A549 (cell line): ENCODE measurements at regions not wholly inside any gene's neighbourhood (a gene's known extent, or its start where the extent isn't known, plus 50 kb on each side); places are given as distances from the start of the nearest gene placed in this dataset.

ENCODE experiments used
- ATAC-seq, 2 experiments: fragments of 200-7000 bp in 1 of 2; fragments of >200 bp in 1 of 2; cut with Nextera tagmentation in 1 of 2; cut with Tn5 transposase in 1 of 2; 3 replicates each; pipeline versions ENCODE4 v1.8.0 to v1.9.1; 2018 to 2020; ENCODE audit warnings: mild to moderate bottlenecking in 1 of 2, moderate library complexity in 1 of 2
- CTCF ChIA-PET: fragments of 300-600 bp; sonication (Branson Sonifier 250); formaldehyde crosslinking; extraction: SDS; loops from one replicate; lab custom pipeline; 2021; ENCODE audit warnings: antibody characterized with exemption, inconsistent platforms; lab: Yijun Ruan, JAX
- POLR2A ChIA-PET: fragments of 350-600 bp; formaldehyde crosslinking; extraction: SDS; loops from one replicate; lab custom pipeline; 2021; ENCODE audit warnings: antibody characterized with exemption, inconsistent platforms; lab: Yijun Ruan, JAX
- DNase-seq, 2 experiments: peaks; one replicate each; pipeline versions ENCODE4 v3.0.0 to v3.0.0-alpha.2; 2011 to 2016; ENCODE audit warnings: low read depth in 1 of 2, low spot score in 1 of 2
- FAIRE-seq: peaks from 2 replicates; lab custom pipeline; 2011; peaks lifted over from hg19 to GRCh38; lab: Jason Lieb, UNC
- H3K27ac ChIP-seq, 2 experiments: fragments of >200 bp; sonication (Bioruptor Twin); formaldehyde crosslinking; 3 replicates each; pipeline ENCODE4 v1.5.1; 2016 to 2017
- H3K4me1 ChIP-seq: fragments of >200 bp; sonication (Bioruptor Twin); formaldehyde crosslinking; 3 replicates; pipeline ENCODE4 v1.6.1; 2016
- H3K4me2 ChIP-seq: fragments of >200 bp; sonication (Bioruptor Twin); formaldehyde crosslinking; 3 replicates; pipeline ENCODE4 v1.6.1; 2016
- H3K4me3 ChIP-seq: fragments of >200 bp; sonication (Bioruptor Twin); formaldehyde crosslinking; 3 replicates; pipeline ENCODE4 v1.5.1; 2016
- H3K9me3 ChIP-seq: fragments of >200 bp; sonication (Bioruptor Twin); formaldehyde crosslinking; 3 replicates; pipeline ENCODE4 v1.6.1; 2016
- BCL3 ChIP-seq: fragments of >200 bp; sonication (Bioruptor Twin); formaldehyde crosslinking; IDR thresholded peaks from 3 replicates; pipeline ENCODE4 v1.6.1; 2016
- CEBPB ChIP-seq, 2 experiments: fragments of >200 bp in 1 of 2; sonication (Bioruptor Twin) in 1 of 2; formaldehyde crosslinking in 1 of 2; IDR thresholded peaks; 2 replicates each; pipeline ENCODE4 v1.6.1; 2012 to 2016
- CHD2 ChIP-seq: fragments of 150-350 bp; IDR thresholded peaks from 2 replicates; pipeline ENCODE4 v1.6.1; 2014; ENCODE audit warnings: low read length; ENCODE audit not compliant: partially characterized antibody
- CHD4 ChIP-seq: fragments of 200-600 bp; sonication (generic); IDR thresholded peaks from 2 replicates; pipeline ENCODE4 v1.6.1; 2016; ENCODE audit warnings: antibody characterized with exemption, mild to moderate bottlenecking, borderline replicate concordance
- EHF ChIP-seq: fragments of 250-450 bp; sonication (Bioruptor Pico); IDR thresholded peaks from 2 replicates; pipeline ENCODE4 v1.5.0; 2020; ENCODE audit warnings: mild to moderate bottlenecking
- EP300 ChIP-seq, 2 experiments: fragments of >200 bp; sonication (Bioruptor Twin); formaldehyde crosslinking; IDR thresholded peaks; 2 replicates in 1 of 2; 3 replicates in 1 of 2; pipeline ENCODE4 v1.6.1; 2016 to 2017
- FOSL2 ChIP-seq, 2 experiments: fragments of 450-650 bp in 1 of 2; fragments of >200 bp in 1 of 2; sonication (Bioruptor Twin) in 1 of 2; formaldehyde crosslinking; IDR thresholded peaks; 2 replicates each; pipeline versions ENCODE4 v1.5.0 to v1.6.1; 2016 to 2020; ENCODE audit warnings: mild to moderate bottlenecking in 1 of 2, moderate library complexity in 1 of 2
- GATA3 ChIP-seq: IDR thresholded peaks from 2 replicates; pipeline ENCODE4 v1.6.1; 2012; ENCODE audit warnings: borderline replicate concordance
- HDAC2 ChIP-seq: fragments of 200-600 bp; sonication (generic); IDR thresholded peaks from 2 replicates; pipeline ENCODE4 v1.6.1; 2016
- HEYL ChIP-seq: fragments of 250-450 bp; sonication (Bioruptor Pico); IDR thresholded peaks from 2 replicates; pipeline ENCODE4 v1.8.0; 2021; ENCODE audit warnings: mild to moderate bottlenecking, moderate library complexity
- JUN ChIP-seq, 2 experiments: fragments of >200 bp; sonication (Bioruptor Twin); formaldehyde crosslinking; IDR thresholded peaks; 2 replicates in 1 of 2; 3 replicates in 1 of 2; pipeline ENCODE4 v1.6.1; 2016 to 2017
- JUNB ChIP-seq: fragments of >200 bp; sonication (Bioruptor Twin); formaldehyde crosslinking; IDR thresholded peaks from 2 replicates; pipeline ENCODE4 v1.6.1; 2016
- MAX ChIP-seq: IDR thresholded peaks from 2 replicates; pipeline ENCODE4 v1.6.1; 2012
- MYC ChIP-seq: IDR thresholded peaks from 2 replicates; pipeline ENCODE4 v1.6.1; 2012; ENCODE audit warnings: mild to moderate bottlenecking, inconsistent platforms, low read length, improper control_type of control experiment, borderline replicate concordance
- NFE2L2 ChIP-seq: fragments of 150-350 bp; conservative IDR thresholded peaks from 2 replicates; pipeline ENCODE4 v1.6.1; 2014; ENCODE audit warnings: low read length
- NPAS2 ChIP-seq: fragments of 250-450 bp; sonication (Bioruptor Pico); IDR thresholded peaks from 2 replicates; pipeline ENCODE4 v1.8.0; 2022; ENCODE audit warnings: mild to moderate bottlenecking, moderate library complexity, borderline replicate concordance
- PHF8 ChIP-seq: fragments of 200-600 bp; sonication (generic); IDR thresholded peaks from 2 replicates; pipeline ENCODE4 v1.6.1; 2016; ENCODE audit warnings: low read depth, mild to moderate bottlenecking, antibody characterized with exemption, moderate library complexity, borderline replicate concordance
- POLR2AphosphoS2 ChIP-seq: conservative IDR thresholded peaks from 2 replicates; pipeline ENCODE4 v1.6.1; 2012; ENCODE audit warnings: low read length, improper control_type of control experiment, inconsistent platforms
- RAD21 ChIP-seq, 2 experiments: fragments of >200 bp in 1 of 2; sonication (Bioruptor Twin) in 1 of 2; formaldehyde crosslinking in 1 of 2; IDR thresholded peaks in 1 of 2; conservative IDR thresholded peaks in 1 of 2; 2 replicates in 1 of 2; 3 replicates in 1 of 2; pipeline ENCODE4 v1.6.1; 2012 to 2018; ENCODE audit warnings: inconsistent platforms in 1 of 2
- RARB ChIP-seq: fragments of 250-450 bp; sonication (Bioruptor Pico); IDR thresholded peaks from 2 replicates; pipeline ENCODE4 v1.8.0; 2021; ENCODE audit warnings: mild to moderate bottlenecking, moderate library complexity
- RCOR1 ChIP-seq: fragments of 150-350 bp; IDR thresholded peaks from 2 replicates; pipeline ENCODE4 v1.6.1; 2014; ENCODE audit warnings: antibody characterized with exemption, low read length, low read depth
- RFX5 ChIP-seq: fragments of 450-650 bp; IDR thresholded peaks from 2 replicates; pipeline ENCODE4 v1.7.1; 2014; ENCODE audit warnings: antibody characterized with exemption, mild to moderate bottlenecking, moderate library complexity
- RNF2 ChIP-seq: fragments of 200-600 bp; sonication (generic); IDR thresholded peaks from 2 replicates; pipeline ENCODE4 v1.6.1; 2016; ENCODE audit warnings: low read depth, mild to moderate bottlenecking, antibody characterized with exemption, moderate library complexity, borderline replicate concordance
- SMC3 ChIP-seq: fragments of >200 bp; sonication (Bioruptor Twin); formaldehyde crosslinking; IDR thresholded peaks from 3 replicates; pipeline ENCODE4 v1.6.1; 2018; ENCODE audit warnings: inconsistent platforms
- SREBF2 ChIP-seq: fragments of 450-650 bp; IDR thresholded peaks from 2 replicates; pipeline ENCODE4 v1.6.1; 2014; ENCODE audit warnings: mild to moderate bottlenecking, moderate library complexity
- TP53 ChIP-seq: fragments of 250-450 bp; sonication (Bioruptor Pico); IDR thresholded peaks from 2 replicates; pipeline ENCODE4 v1.5.0; 2021; ENCODE audit warnings: mild to moderate bottlenecking, moderate library complexity
- ZSCAN20 ChIP-seq: fragments of 250-450 bp; sonication (Bioruptor Pico); IDR thresholded peaks from 2 replicates; pipeline ENCODE4 v1.8.0; 2022; ENCODE audit warnings: mild to moderate bottlenecking, moderate library complexity
- WGBS: methylation state at CpG from one replicate; pipeline ENCODE4 v1.1.6; 2017; ENCODE audit errors: missing lambda C conversion rate; 5-methylcytosine and 5-hydroxymethylcytosine counted together
- TF ChIP-seq, protein P1 (sequence below): fragments of >200 bp; sonication (Bioruptor Twin); formaldehyde crosslinking; IDR thresholded peaks from 2 replicates; pipeline ENCODE4 v1.6.1; 2016
- TF ChIP-seq, protein P2 (sequence below): fragments of 250-450 bp; sonication (Bioruptor Pico); IDR thresholded peaks from 2 replicates; pipeline ENCODE4 v1.5.0; 2020; ENCODE audit warnings: low read depth, mild to moderate bottlenecking, moderate library complexity
- TF ChIP-seq, protein P3 (sequence below): IDR thresholded peaks from 2 replicates; pipeline ENCODE4 v1.6.1; 2012; ENCODE audit warnings: low read depth, borderline replicate concordance
- TF ChIP-seq, protein P4 (sequence below): IDR thresholded peaks from 2 replicates; pipeline ENCODE4 v1.6.1; 2012

DNA sequence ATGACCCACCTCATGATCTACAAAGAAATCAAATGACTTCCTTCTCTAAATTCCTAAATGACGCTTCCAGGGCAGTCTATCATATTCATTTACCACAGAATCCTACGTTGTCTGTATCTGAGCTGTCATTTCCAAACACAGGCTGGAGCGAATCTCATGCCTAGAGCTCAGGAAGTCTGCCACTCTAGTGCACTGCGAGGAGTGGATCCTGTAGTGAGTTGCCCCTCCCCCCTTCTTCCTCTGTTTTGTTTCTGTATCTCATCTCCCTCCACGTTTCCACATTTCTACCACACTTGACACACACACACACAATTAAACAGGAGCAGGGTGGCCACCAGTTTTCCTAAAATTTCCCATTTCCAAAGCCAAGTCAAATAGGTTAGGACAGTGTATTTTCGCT, 415.4 kb upstream of the PRICKLE1 start:
- Histone ChIP-seq H3K27ac (no peak overlapping the region), H3K4me1 (no peaks in the 10 kb centered on the region), H3K4me2 (peak overlapping the region; percentile 41), H3K4me3 (no peak overlapping the region), H3K9me3 (peaks cover 6% of the 10 kb centered on the region; the same call in 1 of the 3 replicates)
- ChIA-PET CTCF (interaction anchor here (0.6 kb wide), 1 partner anchor 955 kb away, joined by 3 read pairs; no protein-coding TSS in a partner anchor), POLR2A (no interaction called here)
- FAIRE-seq (no peak), DNase-seq (no peak), ATAC-seq (no peak)
- TF ChIP-seq BCL3, result no peak
- TF ChIP-seq CHD2, result no peak
- TF ChIP-seq, protein P1, sequence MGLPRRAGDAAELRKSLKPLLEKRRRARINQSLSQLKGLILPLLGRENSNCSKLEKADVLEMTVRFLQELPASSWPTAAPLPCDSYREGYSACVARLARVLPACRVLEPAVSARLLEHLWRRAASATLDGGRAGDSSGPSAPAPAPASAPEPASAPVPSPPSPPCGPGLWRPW, result no peak
- TF ChIP-seq ZSCAN20 (CRISPR knock-in tag), result no peak
- TF ChIP-seq RNF2, result no peak
- TF ChIP-seq RARB (CRISPR knock-in tag), result no peak
- no peak for TF ChIP-seq JUNB
- no peak for TF ChIP-seq NPAS2 (CRISPR knock-in tag)
- no peak for TF ChIP-seq CHD4
- TF ChIP-seq EHF, result no peak
- TF ChIP-seq SREBF2, result no peak
- TF ChIP-seq, protein P2, sequence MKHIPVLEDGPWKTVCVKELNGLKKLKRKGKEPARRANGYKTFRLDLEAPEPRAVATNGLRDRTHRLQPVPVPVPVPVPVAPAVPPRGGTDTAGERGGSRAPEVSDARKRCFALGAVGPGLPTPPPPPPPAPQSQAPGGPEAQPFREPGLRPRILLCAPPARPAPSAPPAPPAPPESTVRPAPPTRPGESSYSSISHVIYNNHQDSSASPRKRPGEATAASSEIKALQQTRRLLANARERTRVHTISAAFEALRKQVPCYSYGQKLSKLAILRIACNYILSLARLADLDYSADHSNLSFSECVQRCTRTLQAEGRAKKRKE (CRISPR knock-in tag), result no peak
- no peak for TF ChIP-seq CEBPB (IDR thresholded peaks at IDR 0.05)
- TF ChIP-seq, protein P3, sequence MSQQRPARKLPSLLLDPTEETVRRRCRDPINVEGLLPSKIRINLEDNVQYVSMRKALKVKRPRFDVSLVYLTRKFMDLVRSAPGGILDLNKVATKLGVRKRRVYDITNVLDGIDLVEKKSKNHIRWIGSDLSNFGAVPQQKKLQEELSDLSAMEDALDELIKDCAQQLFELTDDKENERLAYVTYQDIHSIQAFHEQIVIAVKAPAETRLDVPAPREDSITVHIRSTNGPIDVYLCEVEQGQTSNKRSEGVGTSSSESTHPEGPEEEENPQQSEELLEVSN, result no peak
- TF ChIP-seq, protein P4, sequence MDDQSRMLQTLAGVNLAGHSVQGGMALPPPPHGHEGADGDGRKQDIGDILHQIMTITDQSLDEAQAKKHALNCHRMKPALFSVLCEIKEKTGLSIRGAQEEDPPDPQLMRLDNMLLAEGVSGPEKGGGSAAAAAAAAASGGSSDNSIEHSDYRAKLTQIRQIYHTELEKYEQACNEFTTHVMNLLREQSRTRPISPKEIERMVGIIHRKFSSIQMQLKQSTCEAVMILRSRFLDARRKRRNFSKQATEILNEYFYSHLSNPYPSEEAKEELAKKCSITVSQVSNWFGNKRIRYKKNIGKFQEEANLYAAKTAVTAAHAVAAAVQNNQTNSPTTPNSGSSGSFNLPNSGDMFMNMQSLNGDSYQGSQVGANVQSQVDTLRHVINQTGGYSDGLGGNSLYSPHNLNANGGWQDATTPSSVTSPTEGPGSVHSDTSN, result no peak
- TF ChIP-seq MAX, result no peak
- TF ChIP-seq HEYL (CRISPR knock-in tag), result no peak
- TF ChIP-seq POLR2AphosphoS2, result no peak
- 22% methylated on average over 6 of the region's 6 CpGs for WGBS

DNA sequence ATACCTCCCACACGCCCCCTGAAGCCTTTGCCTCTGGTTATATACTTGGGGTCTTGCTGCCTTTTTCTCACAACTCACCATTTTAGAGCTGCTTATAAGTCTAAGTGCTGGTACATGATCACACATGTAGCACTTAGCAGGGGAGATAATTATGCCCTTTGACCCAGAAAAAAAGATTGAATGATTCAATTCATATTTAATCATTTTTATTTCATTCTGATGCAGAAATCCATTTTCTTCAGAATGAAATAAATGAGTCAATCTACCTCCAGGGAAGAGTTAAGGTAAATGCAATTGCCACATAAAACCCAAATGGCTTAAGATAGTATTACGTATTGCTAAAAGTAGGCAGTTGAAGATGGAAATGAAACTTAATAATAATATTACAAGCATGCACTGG, 414.6 kb upstream of the PRICKLE1 start:
- Histone ChIP-seq H3K4me2 (no peak overlapping the region), H3K4me1 (no peaks in the 10 kb centered on the region), H3K27ac (no peak overlapping the region), H3K4me3 (no peak overlapping the region), H3K9me3 (peaks cover 8% of the 10 kb centered on the region; the same call in 1 of the 3 replicates)
- POLR2A ChIA-PET, result no interaction called here
- no peak for FAIRE-seq
- CTCF ChIA-PET, result no interaction called here
- no peak for ATAC-seq
- TF ChIP-seq FOSL2 (IDR thresholded peaks at IDR 0.05) (no peak), FOSL2 (CRISPR knock-in tag; IDR thresholded peaks at IDR 0.05) (no peak), TP53 (CRISPR knock-in tag) (no peak), HDAC2 (no peak), MYC (no peak), SMC3 (no peak), POLR2AphosphoS2 (no peak), RFX5 (no peak), NFE2L2 (no peak), RCOR1 (no peak), EP300 (IDR thresholded peaks at IDR 0.05) (no peak), NPAS2 (CRISPR knock-in tag) (no peak), GATA3 (no peak), PHF8 (no peak), RAD21 (conservative IDR thresholded peaks at IDR 0.05 in 1 of 2, IDR thresholded peaks at IDR 0.05 in 1 of 2) (no peak), JUN (IDR thresholded peaks at IDR 0.05) (no peak), EHF (no peak)
- TF ChIP-seq, protein P2 (CRISPR knock-in tag), result no peak
- TF ChIP-seq, protein P1, result no peak
- WGBS, result 56% methylated on average over 2 of the region's 2 CpGs
- no peak for DNase-seq
